Heart left ventricle (tissue), 16 donors: ENCODE measurements at regions not wholly inside any gene's neighbourhood (a gene's known extent, or its start where the extent isn't known, plus 50 kb on each side); places are given as distances from the start of the nearest gene placed in this dataset.

Source experiments
- ATAC-seq, 4 donors: fragments of 200-7000 bp; cut with Tn5 transposase; one replicate each; pipeline ENCODE4 v1.9.1; 2020 to 2022; ENCODE audit warnings: moderate library complexity in 4 of 4, mild to moderate bottlenecking in 3 of 4, moderate number of reproducible peaks in 1 of 4
- DNase-seq, 5 donors: peaks; one replicate each; pipeline ENCODE4 v3.0.0-alpha.2; 2020
- H3K27ac ChIP-seq, 12 donors: fragments of 200-600 bp; sonication (generic) in 4 of 12; one replicate each; pipeline versions ENCODE4 v1.5.0 to v1.8.0; 2016 to 2022; ENCODE audit warnings: mild to moderate bottlenecking in 2 of 12
- H3K27me3 ChIP-seq, 9 donors: fragments of 200-600 bp; sonication (generic) in 2 of 9; one replicate each; pipeline versions ENCODE4 v1.5.1 to v1.8.0; 2016 to 2022; ENCODE audit warnings: mild to moderate bottlenecking in 3 of 9
- H3K36me3 ChIP-seq, 9 donors: fragments of 200-600 bp; sonication (generic) in 2 of 9; one replicate each; pipeline versions ENCODE4 v1.5.0 to v1.8.0; 2018 to 2022; ENCODE audit warnings: mild to moderate bottlenecking in 2 of 9
- H3K4me1 ChIP-seq, 12 donors: fragments of 200-600 bp; sonication (generic) in 4 of 12; one replicate each; pipeline versions ENCODE4 v1.5.0 to v1.8.0; 2016 to 2022; ENCODE audit warnings: mild to moderate bottlenecking in 3 of 12
- H3K4me3 ChIP-seq, 12 donors: fragments of 200-600 bp; sonication (generic) in 4 of 12; one replicate each; pipeline versions ENCODE4 v1.5.0 to v1.8.0; 2017 to 2022; ENCODE audit warnings: mild to moderate bottlenecking in 9 of 12, moderate library complexity in 4 of 12
- H3K9me3 ChIP-seq, 12 donors: fragments of 200-600 bp; sonication (generic) in 4 of 12; one replicate each; pipeline versions ENCODE4 v1.5.0 to v1.8.0; 2016 to 2022; ENCODE audit warnings: mild to moderate bottlenecking in 1 of 12
- CTCF ChIP-seq, 12 donors: fragments of 200-600 bp; sonication (generic) in 4 of 12; IDR thresholded peaks; one replicate each; pipeline versions ENCODE4 v1.5.0 to v1.8.0; 2018 to 2022; ENCODE audit warnings: antibody characterized with exemption in 12 of 12, mild to moderate bottlenecking in 5 of 12
- POLR2A ChIP-seq, 2 donors: fragments of 450-650 bp; IDR thresholded peaks; one replicate each; pipeline ENCODE4 v1.6.1; 2017; ENCODE audit warnings: antibody characterized with exemption in 2 of 2, mild to moderate bottlenecking in 2 of 2, moderate library complexity in 2 of 2
- WGBS, 4 donors: extraction: QIAGEN DNeasy Blood & Tissue Kit in 2 of 4; methylation state at CpG; one replicate each; pipeline versions ENCODE4 v1.1.5 to v1.1.7; 2013 to 2018; 5-methylcytosine and 5-hydroxymethylcytosine counted together
- intact Hi-C, 10 donors: fragments of 100-400 bp; cut with DNase I; formaldehyde crosslinking; loops; one replicate each; pipeline versions ENCODE4 v1.11.1 to v1.14.2; 2022
- donor health status: ischemic (EF 13 %, LVEDD 7.1; RV severe dilation, severe dysfunction).
- donor health status: healthy with polysubstance abuse.
- donor health status: DM: no; HTN: yes; CAD: no.
- donor health status: DM: no; HTN: no; CAD: no.
- donor health status: ischemic (EF 25% LVEDD 6.9; RV normal size, moderate dysfunction).
- donor health status: ischemic (EF 25% LVEDD 5.7; RV mildly dilated, moderate dysfunction).
- donor health status: healthy.
- donor health status: DM: yes; HTN: yes; CAD: no.
- donor health status: ischemic (EF 35%, LVEDD 5.7; RV mildly dilated, moderate dysfunction).
- donor health status: nonischemic (EF 11% LVEDD 7.7; RV severe dilation, severe dysfunction).
- donor health status: DM: yes; HTN: yes; CAD: no.
- donor health status: PGD.
- donor health status: ischemic (EF 29% LVEDD 5.4; RV normal size, mild dysfunction).
- donor health status: nonischemic (EF 23%, LVEDD 6.1; RV moderate dilation, normal function).

DNA sequence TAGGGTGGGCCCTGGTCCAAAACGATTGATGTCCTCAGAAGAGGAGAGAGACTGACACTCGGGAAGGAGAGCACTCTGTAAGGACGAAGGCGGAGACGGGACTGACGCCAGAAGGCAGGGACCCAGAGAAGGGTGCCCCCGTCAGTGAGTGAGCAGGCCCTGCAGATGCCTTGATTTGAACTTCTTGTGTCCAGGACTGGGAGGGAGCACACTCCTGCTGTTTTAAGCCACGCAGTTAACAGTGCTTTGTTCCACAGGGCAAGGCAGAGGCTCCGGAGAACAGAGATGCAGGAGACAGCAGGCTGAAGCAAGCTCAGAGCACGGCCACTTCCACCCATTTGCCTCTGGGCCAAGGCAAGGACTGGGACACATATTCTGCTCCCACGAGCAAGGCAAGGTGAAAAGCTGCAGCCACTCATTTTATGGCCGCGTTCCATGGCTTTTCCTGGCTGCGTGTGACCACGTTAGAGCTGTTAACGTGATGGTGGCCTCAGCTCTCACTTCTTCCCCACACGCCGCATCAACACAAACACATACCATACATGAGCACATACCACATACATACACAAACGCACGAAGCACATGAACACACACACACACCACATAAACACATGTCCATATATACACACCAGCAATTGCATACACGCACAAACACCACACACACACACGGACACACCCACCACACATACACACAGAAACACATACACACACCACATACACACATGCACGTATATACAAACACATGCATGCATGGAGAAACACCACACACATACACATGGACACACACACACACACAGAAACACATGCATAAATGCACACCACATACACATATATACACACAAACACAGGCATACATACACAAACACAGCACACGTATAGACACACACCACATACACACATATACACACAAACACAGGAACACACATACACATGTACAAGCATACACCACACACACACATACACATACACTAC is 521.0 kb upstream of the MYT1L start:
- Histone ChIP-seq H3K27me3 (no peaks in the 10 kb centered on the region), H3K36me3 (no peaks in the 10 kb centered on the region), H3K4me1 (peaks cover 0 to 7% (median 2%) of the 10 kb centered on the region in 12 donors), H3K4me3 (no peak overlapping the region), H3K27ac (no peak overlapping the region), H3K9me3 (no peaks in the 10 kb centered on the region)
- TF ChIP-seq POLR2A (IDR thresholded peaks at IDR 0.05) (no peak), CTCF (IDR thresholded peaks at IDR 0.05) (no peak)
- DNase-seq (peak in 1 of 5 donors; percentile 63), ATAC-seq (no peak)
- 64 to 71% (median 67%) methylated on average over 24 of the region's 24 CpGs for WGBS, 4 donors
- intact Hi-C loops, result no loop called here

DNA sequence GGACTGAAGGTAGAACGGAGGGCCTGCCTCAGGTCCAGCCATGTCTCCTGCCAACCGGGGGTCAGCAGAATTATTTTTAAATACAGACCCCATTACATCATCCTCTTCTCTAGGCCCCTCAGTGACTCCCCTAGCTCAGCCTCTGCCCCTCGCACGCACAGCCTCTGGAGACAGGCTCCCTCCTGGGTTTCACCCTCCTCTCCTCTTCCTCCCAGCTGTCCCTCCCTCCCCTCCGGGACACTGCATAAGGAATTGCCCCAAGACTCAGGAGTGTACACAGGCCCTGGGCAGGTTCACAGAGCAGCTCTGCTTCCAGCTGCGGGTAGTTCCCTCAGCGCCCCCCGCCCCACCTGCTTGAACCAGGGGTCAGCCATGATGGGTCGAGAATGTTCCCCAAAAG is 520.2 kb upstream of the MYT1L start:
- Histone ChIP-seq H3K4me1 (peaks cover 0 to 15% (median 9%) of the 10 kb centered on the region in 12 donors), H3K27me3 (no peaks in the 10 kb centered on the region), H3K36me3 (no peaks in the 10 kb centered on the region), H3K9me3 (no peaks in the 10 kb centered on the region), H3K4me3 (no peak overlapping the region), H3K27ac (no peak overlapping the region)
- intact Hi-C loops, result no loop called here
- ATAC-seq (no peak), DNase-seq (no peak)
- 82 to 90% (median 88%) methylated on average over 6 to 9 of the region's 9 CpGs for WGBS, 4 donors
- TF ChIP-seq CTCF (IDR thresholded peaks at IDR 0.05), result no peak
- no peak for TF ChIP-seq POLR2A (IDR thresholded peaks at IDR 0.05)

DNA sequence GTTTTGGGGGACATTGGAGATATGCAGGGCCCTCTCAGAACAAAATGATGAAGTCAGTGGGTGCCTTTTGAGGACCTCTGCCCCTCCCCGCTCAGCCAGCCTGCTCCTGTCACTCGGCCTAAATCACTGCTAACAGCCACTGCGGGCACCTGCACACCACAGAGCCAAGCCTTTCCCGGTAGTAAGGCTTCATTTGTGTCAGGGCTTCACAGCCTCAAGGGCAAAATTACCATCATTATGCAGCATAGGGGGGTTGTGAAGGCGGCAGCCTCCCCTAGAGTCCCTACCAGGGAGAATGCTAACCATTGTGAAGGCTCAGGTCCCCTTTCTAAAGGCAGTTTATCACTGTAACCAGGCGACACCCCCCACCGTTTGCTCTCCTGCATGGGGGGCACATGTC is 519.8 kb upstream of the MYT1L start:
- Histone ChIP-seq H3K4me1 (peaks cover 0 to 19% (median 10%) of the 10 kb centered on the region in 12 donors), H3K9me3 (no peaks in the 10 kb centered on the region), H3K36me3 (no peaks in the 10 kb centered on the region), H3K27ac (no peak overlapping the region), H3K4me3 (no peak overlapping the region), H3K27me3 (no peaks in the 10 kb centered on the region)
- intact Hi-C loops, result no loop called here
- ATAC-seq (no peak), DNase-seq (no peak)
- TF ChIP-seq POLR2A (IDR thresholded peaks at IDR 0.05) (no peak), CTCF (IDR thresholded peaks at IDR 0.05) (no peak)
- 83 to 89% (median 88%) methylated on average over 4 to 7 of the region's 7 CpGs for WGBS, 4 donors

- no peaks in the 10 kb centered on the region for H3K9me3 ChIP-seq
- DNase-seq (no peak), ATAC-seq (no peak)
- intact Hi-C loops, result no loop called here
- no peak overlapping the region for H3K4me3 ChIP-seq
- TF ChIP-seq POLR2A (IDR thresholded peaks at IDR 0.05), result no peak
- TF ChIP-seq CTCF (IDR thresholded peaks at IDR 0.05), result no peak
- 92 to 95% (median 93%) methylated on average over 18 to 22 of the region's 22 CpGs for WGBS, 4 donors
- H3K27ac ChIP-seq, result no peak overlapping the region
- H3K4me1 ChIP-seq, result peaks cover 0 to 19% (median 10%) of the 10 kb centered on the region in 12 donors
- no peaks in the 10 kb centered on the region for H3K27me3 ChIP-seq
- no peaks in the 10 kb centered on the region for H3K36me3 ChIP-seq
These were observed 519.2 kb upstream of the MYT1L start for GRCh38 chr2:2850218-2850755.
